GM23338 (cell line): ENCODE measurements at regions not wholly inside any gene's neighbourhood (a gene's known extent, or its start where the extent isn't known, plus 50 kb on each side); places are given as distances from the start of the nearest gene placed in this dataset.

Experiments used
- ATAC-seq: fragments of 200-7000 bp; cut with Tn5 transposase; 3 replicates; pipeline ENCODE4 v1.9.1; 2020
- DNase-seq: peaks from one replicate; pipeline ENCODE4 v3.0.0-alpha.2; 2015; ENCODE audit warnings: low spot score
- H2AFZ ChIP-seq: fragments of 200-600 bp; sonication (generic); 2 replicates; pipeline ENCODE4 v1.8.0; 2016; ENCODE audit warnings: antibody characterized with exemption, mild to moderate bottlenecking, moderate library complexity
- H3F3A ChIP-seq: fragments of 200-600 bp; sonication (generic); replicated peaks from 2 replicates; pipeline ENCODE4 v1.8.0; 2017; ENCODE audit warnings: antibody characterized with exemption, mixed run types, low read depth
- H3K27ac ChIP-seq: fragments of 200-600 bp; sonication (generic); 2 replicates; pipeline ENCODE4 v1.6.1; 2016; ENCODE audit warnings: low read depth
- H3K27me3 ChIP-seq: fragments of 200-600 bp; sonication (generic); 2 replicates; pipeline ENCODE4 v1.8.0; 2016; ENCODE audit warnings: mild to moderate bottlenecking, mixed run types, moderate library complexity; ENCODE audit not compliant: insufficient read depth
- H3K36me3 ChIP-seq: fragments of 200-600 bp; sonication (generic); 2 replicates; pipeline ENCODE4 v1.8.0; 2016; ENCODE audit warnings: mild to moderate bottlenecking; ENCODE audit not compliant: insufficient read depth
- H3K4me1 ChIP-seq: fragments of 200-600 bp; sonication (generic); 2 replicates; pipeline ENCODE4 v1.8.0; 2016; ENCODE audit warnings: mild to moderate bottlenecking, moderate library complexity; ENCODE audit not compliant: insufficient read depth
- H3K4me2 ChIP-seq: fragments of 200-600 bp; sonication (generic); 2 replicates; pipeline ENCODE4 v1.7.1; 2017; ENCODE audit warnings: mixed run types
- H3K4me3 ChIP-seq: fragments of 200-600 bp; sonication (generic); 2 replicates; pipeline ENCODE4 v1.6.1; 2016; ENCODE audit warnings: mixed run types
- H3K79me2 ChIP-seq: fragments of 200-600 bp; sonication (generic); replicated peaks from 2 replicates; pipeline ENCODE4 v1.8.0; 2017; ENCODE audit warnings: mild to moderate bottlenecking; ENCODE audit not compliant: insufficient read depth
- H3K9me2 ChIP-seq: fragments of 200-600 bp; sonication (generic); 2 replicates; pipeline ENCODE4 v1.8.0; 2017; ENCODE audit not compliant: insufficient read depth
- H4K20me1 ChIP-seq: fragments of 200-600 bp; sonication (generic); replicated peaks from 2 replicates; pipeline ENCODE4 v1.8.0; 2017; ENCODE audit warnings: mild to moderate bottlenecking; ENCODE audit not compliant: insufficient read depth
- H3K27ac Mint-ChIP-seq: 2 replicates; pipeline ENCODE4 v1.8.0; 2020; ENCODE audit warnings: inconsistent platforms, mild to moderate bottlenecking, moderate library complexity, mixed read lengths
- H3K27me3 Mint-ChIP-seq: 3 replicates; pipeline ENCODE4 v1.8.0; 2022; ENCODE audit warnings: low read depth, mild to moderate bottlenecking, moderate library complexity, mixed read lengths, inconsistent platforms; ENCODE audit not compliant: insufficient read depth, poor library complexity
- H3K36me3 Mint-ChIP-seq: 3 replicates; pipeline ENCODE4 v1.8.0; 2021; ENCODE audit warnings: low read depth, mild to moderate bottlenecking, inconsistent platforms, moderate library complexity, mixed read lengths
- H3K4me1 Mint-ChIP-seq: 3 replicates; pipeline ENCODE4 v1.8.0; 2020; ENCODE audit warnings: mild to moderate bottlenecking, inconsistent platforms, mixed read lengths
- H3K4me3 Mint-ChIP-seq: 3 replicates; pipeline ENCODE4 v1.8.0; 2021; ENCODE audit warnings: moderate library complexity, mild to moderate bottlenecking, inconsistent platforms, mixed read lengths
- H3K9me3 Mint-ChIP-seq: 3 replicates; pipeline ENCODE4 v1.8.0; 2020; ENCODE audit warnings: moderate library complexity, mild to moderate bottlenecking, inconsistent platforms, mixed read lengths
- CREB1 ChIP-seq: fragments of 250-450 bp; sonication (Bioruptor Pico); IDR thresholded peaks from 2 replicates; pipeline ENCODE4 v1.5.0; 2020; ENCODE audit warnings: low read depth, mild to moderate bottlenecking, moderate library complexity
- ETS1 ChIP-seq: IDR thresholded peaks from 2 replicates; pipeline ENCODE4 v1.6.1; 2016; ENCODE audit warnings: antibody characterized with exemption
- EZH2 ChIP-seq: fragments of 200-600 bp; sonication (generic); IDR thresholded peaks from one replicate; pipeline ENCODE4 v1.8.0; 2017; ENCODE audit warnings: antibody characterized with exemption, mild to moderate bottlenecking, low read depth; ENCODE audit not compliant: unreplicated experiment
- EZH2phosphoT487 ChIP-seq: fragments of 200-600 bp; sonication (generic); IDR thresholded peaks from one replicate; pipeline ENCODE4 v1.8.1; 2018; ENCODE audit warnings: antibody characterized with exemption; ENCODE audit not compliant: unreplicated experiment
- JUNB ChIP-seq: IDR thresholded peaks from one replicate; pipeline ENCODE4 v1.6.1; 2016; ENCODE audit warnings: antibody characterized with exemption; ENCODE audit not compliant: unreplicated experiment
- POLR2AphosphoS5 ChIP-seq: IDR thresholded peaks from 2 replicates; pipeline ENCODE4 v1.6.1; 2016; ENCODE audit warnings: antibody characterized with exemption, low read depth
- STAT1 ChIP-seq: IDR thresholded peaks from one replicate; pipeline ENCODE4 v1.6.1; 2016; ENCODE audit warnings: antibody characterized with exemption; ENCODE audit not compliant: unreplicated experiment
- ZNF331 ChIP-seq: fragments of 250-450 bp; sonication (Bioruptor Pico); IDR thresholded peaks from 2 replicates; pipeline ENCODE4 v1.5.0; 2020; ENCODE audit warnings: low read depth, mild to moderate bottlenecking, moderate library complexity
- ZNF462 ChIP-seq: fragments of 250-450 bp; sonication (Bioruptor Pico); IDR thresholded peaks from 2 replicates; pipeline ENCODE4 v1.5.0; 2020; ENCODE audit warnings: mild to moderate bottlenecking, moderate library complexity
- TF ChIP-seq, protein P1 (sequence below), 2 experiments: fragments of 200-600 bp in 1 of 2; sonication (generic) in 1 of 2; conservative IDR thresholded peaks; 2 replicates each; pipeline versions ENCODE4 v1.5.1 to v1.6.1; 2016 to 2017; ENCODE audit warnings: antibody characterized with exemption in 2 of 2, low read depth in 2 of 2, mild to moderate bottlenecking in 2 of 2, moderate library complexity in 1 of 2

DNA sequence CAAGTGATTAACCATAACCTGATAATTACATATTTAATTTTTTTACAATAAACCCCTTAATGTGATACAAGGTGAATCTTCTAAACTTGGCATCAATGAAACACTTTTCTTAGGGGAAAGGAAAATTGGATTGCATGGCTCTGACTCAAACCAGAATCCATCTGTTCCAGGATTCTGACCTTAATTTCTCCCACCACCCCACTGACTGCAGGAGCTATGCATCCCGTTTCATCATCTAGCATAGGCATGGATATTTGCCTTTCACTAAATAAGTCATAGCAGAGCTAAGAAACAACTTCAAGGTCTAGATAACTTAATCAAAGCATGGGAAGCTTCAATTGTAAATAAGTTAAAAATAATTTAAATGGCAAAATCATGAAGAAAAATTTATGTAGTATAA is 156.3 kb downstream of the BTC start (continued):
- no peak for TF ChIP-seq ZNF462
- no peak for TF ChIP-seq POLR2AphosphoS5
- TF ChIP-seq EZH2, result no peak
- TF ChIP-seq, protein P1, sequence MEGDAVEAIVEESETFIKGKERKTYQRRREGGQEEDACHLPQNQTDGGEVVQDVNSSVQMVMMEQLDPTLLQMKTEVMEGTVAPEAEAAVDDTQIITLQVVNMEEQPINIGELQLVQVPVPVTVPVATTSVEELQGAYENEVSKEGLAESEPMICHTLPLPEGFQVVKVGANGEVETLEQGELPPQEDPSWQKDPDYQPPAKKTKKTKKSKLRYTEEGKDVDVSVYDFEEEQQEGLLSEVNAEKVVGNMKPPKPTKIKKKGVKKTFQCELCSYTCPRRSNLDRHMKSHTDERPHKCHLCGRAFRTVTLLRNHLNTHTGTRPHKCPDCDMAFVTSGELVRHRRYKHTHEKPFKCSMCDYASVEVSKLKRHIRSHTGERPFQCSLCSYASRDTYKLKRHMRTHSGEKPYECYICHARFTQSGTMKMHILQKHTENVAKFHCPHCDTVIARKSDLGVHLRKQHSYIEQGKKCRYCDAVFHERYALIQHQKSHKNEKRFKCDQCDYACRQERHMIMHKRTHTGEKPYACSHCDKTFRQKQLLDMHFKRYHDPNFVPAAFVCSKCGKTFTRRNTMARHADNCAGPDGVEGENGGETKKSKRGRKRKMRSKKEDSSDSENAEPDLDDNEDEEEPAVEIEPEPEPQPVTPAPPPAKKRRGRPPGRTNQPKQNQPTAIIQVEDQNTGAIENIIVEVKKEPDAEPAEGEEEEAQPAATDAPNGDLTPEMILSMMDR (conservative IDR thresholded peaks at IDR 0.05; ENCODE audit: low read depth in 2 of 2), result no peak
- TF ChIP-seq CREB1 (CRISPR knock-in tag), result no peak
- TF ChIP-seq ZNF331, result no peak
- no peak for TF ChIP-seq JUNB

GRCh38 chr4:74638689-74639088 is 155.6 kb downstream of the BTC start:
- ATAC-seq (no peak), DNase-seq (no peak)
- no peaks in the 10 kb centered on the region for H3K27me3 ChIP-seq
- Mint-ChIP-seq H3K36me3 (no peaks in the 10 kb centered on the region), H3K4me3 (no peak overlapping the region), H3K27me3 (no peaks in the 10 kb centered on the region), H3K4me1 (no peaks in the 10 kb centered on the region), H3K27ac (no peak overlapping the region), H3K9me3 (no peaks in the 10 kb centered on the region)
- H3K4me3 ChIP-seq, result no peak overlapping the region
- TF ChIP-seq ZNF331, result no peak
- no peak for TF ChIP-seq ETS1
- TF ChIP-seq EZH2phosphoT487, result no peak
- TF ChIP-seq, protein P1 (conservative IDR thresholded peaks at IDR 0.05; ENCODE audit: low read depth in 2 of 2), result no peak
- no peak for TF ChIP-seq STAT1
- TF ChIP-seq EZH2, result no peak
- no peaks in the 10 kb centered on the region for H3K9me2 ChIP-seq
- no peak overlapping the region for H2AFZ ChIP-seq
- no peak overlapping the region for H3K4me2 ChIP-seq
- no peaks in the 10 kb centered on the region for H3K36me3 ChIP-seq
- H4K20me1 ChIP-seq, result no peaks in the 10 kb centered on the region
- H3F3A ChIP-seq, result no peaks in the 10 kb centered on the region
- no peaks in the 10 kb centered on the region for H3K79me2 ChIP-seq
- H3K4me1 ChIP-seq, result no peaks in the 10 kb centered on the region
- no peak overlapping the region for H3K27ac ChIP-seq
